Mesendoderm (in vitro differentiated cells): ENCODE measurements at regions not wholly inside any gene's neighbourhood (a gene's known extent, or its start where the extent isn't known, plus 50 kb on each side); places are given as distances from the start of the nearest gene placed in this dataset.
A peak's percentile ranks its signal among the peaks of the same experiment; 100 is the strongest.

ENCODE experiments used
- DNase-seq: peaks from one replicate; pipeline ENCODE4 v3.0.0; 2013
- H2AK5ac ChIP-seq: 2 replicates; pipeline ENCODE4 v1.6.1; 2013; ENCODE audit warnings: low read length, inconsistent platforms
- H2BK120ac ChIP-seq: 2 replicates; pipeline ENCODE4 v1.6.1; 2013; ENCODE audit warnings: low read depth, mild to moderate bottlenecking, low read length, moderate library complexity, mixed read lengths
- H2BK15ac ChIP-seq: replicated peaks from 2 replicates; pipeline ENCODE4 v1.6.1; 2013; ENCODE audit warnings: low read depth, mild to moderate bottlenecking, moderate library complexity
- H2BK5ac ChIP-seq: 2 replicates; pipeline ENCODE4 v1.6.1; 2013; ENCODE audit warnings: low read length, inconsistent platforms
- H3K18ac ChIP-seq: 2 replicates; pipeline ENCODE4 v1.6.1; 2013; ENCODE audit warnings: mild to moderate bottlenecking, low read length, mixed read lengths
- H3K23ac ChIP-seq: one replicate; pipeline ENCODE4 v1.6.1; 2013; ENCODE audit warnings: low read length
- H3K27ac ChIP-seq: 2 replicates; pipeline ENCODE4 v1.5.1; 2013; ENCODE audit warnings: low read depth, mild to moderate bottlenecking, inconsistent platforms, low read length, moderate library complexity
- H3K27me3 ChIP-seq: 2 replicates; pipeline ENCODE4 v1.6.1; 2013; ENCODE audit warnings: low read length, control low read depth, mild to moderate bottlenecking, inconsistent platforms; ENCODE audit not compliant: insufficient read depth, poor library complexity
- H3K36me3 ChIP-seq: 2 replicates; pipeline ENCODE4 v1.6.1; 2013; ENCODE audit warnings: low read length, inconsistent platforms; ENCODE audit not compliant: control insufficient read depth, insufficient read depth
- H3K4ac ChIP-seq: one replicate; pipeline ENCODE4 v1.6.1; 2013; ENCODE audit warnings: low read depth, mild to moderate bottlenecking, low read length, moderate library complexity
- H3K4me1 ChIP-seq: 2 replicates; pipeline ENCODE4 v1.6.1; 2013; ENCODE audit warnings: low read depth, low read length, inconsistent platforms; ENCODE audit not compliant: control insufficient read depth
- H3K4me2 ChIP-seq: 2 replicates; pipeline ENCODE4 v1.6.1; 2013; ENCODE audit warnings: low read length
- H3K4me3 ChIP-seq: 2 replicates; pipeline ENCODE4 v1.5.1; 2013; ENCODE audit warnings: mild to moderate bottlenecking, low read length
- H3K56ac ChIP-seq: one replicate; pipeline ENCODE4 v1.6.1; 2013; ENCODE audit warnings: low read length
- H3K79me1 ChIP-seq: 2 replicates; pipeline ENCODE4 v1.6.1; 2013; ENCODE audit warnings: low read length, inconsistent platforms
- H3K79me2 ChIP-seq: 2 replicates; pipeline ENCODE4 v1.6.1; 2013; ENCODE audit warnings: mild to moderate bottlenecking, low read length; ENCODE audit not compliant: control insufficient read depth, insufficient read depth
- H3K9ac ChIP-seq: 2 replicates; pipeline ENCODE4 v1.6.1; 2013; ENCODE audit warnings: low read length, inconsistent platforms
- H4K5ac ChIP-seq: one replicate; pipeline ENCODE4 v1.6.1; 2013; ENCODE audit warnings: low read length
- H4K8ac ChIP-seq: one replicate; pipeline ENCODE4 v1.6.1; 2013; ENCODE audit warnings: low read depth, mild to moderate bottlenecking, control low read depth, low read length, moderate library complexity
- WGBS: extraction: QIAGEN DNeasy Blood & Tissue Kit; methylation state at CpG from one replicate; pipeline ENCODE4 v1.1.7; 2013; ENCODE audit warnings: low lambda C conversion rate, missing lambda C conversion rate; ENCODE audit not compliant: insufficient coverage; ENCODE audit errors: extremely low coverage; 5-methylcytosine and 5-hydroxymethylcytosine counted together

GRCh38 chr5:72566746-72567145, 59.5 kb upstream of the ZNF366 start:
- no CpG with 5 or more reads among the region's 1 CpG for WGBS
- H4K8ac ChIP-seq, result no peak overlapping the region

GRCh38 chr5:72565513-72566289, 58.5 kb upstream of the ZNF366 start:
- WGBS, result no CpG with 5 or more reads among the region's 8 CpGs
- H3K56ac ChIP-seq, result no peak overlapping the region
- DNase-seq, result no peak
- no peak overlapping the region for H4K5ac ChIP-seq
- H3K4me2 ChIP-seq, result no peak overlapping the region
- no peak overlapping the region for H3K23ac ChIP-seq
- no peak overlapping the region for H3K4me3 ChIP-seq
- H3K4me1 ChIP-seq, result no peaks in the 10 kb centered on the region
- H3K27ac ChIP-seq, result no peak overlapping the region
- H3K4ac ChIP-seq, result no peak overlapping the region
- H4K8ac ChIP-seq, result peak overlapping the region; percentile 82
- no peak overlapping the region for H2BK15ac ChIP-seq
- no peak overlapping the region for H2BK5ac ChIP-seq
- no peaks in the 10 kb centered on the region for H3K36me3 ChIP-seq
- H3K9ac ChIP-seq, result no peak overlapping the region
- no peak overlapping the region for H2BK120ac ChIP-seq
- H3K18ac ChIP-seq, result no peak overlapping the region
- no peaks in the 10 kb centered on the region for H3K27me3 ChIP-seq
- H3K79me2 ChIP-seq, result no peaks in the 10 kb centered on the region
- no peaks in the 10 kb centered on the region for H3K79me1 ChIP-seq
- no peak overlapping the region for H2AK5ac ChIP-seq

More at GRCh38 chr5:72566746-72567145, 59.5 kb upstream of the ZNF366 start:
- no peak overlapping the region for H3K27ac ChIP-seq
- no peak overlapping the region for H4K5ac ChIP-seq
- no peak overlapping the region for H3K56ac ChIP-seq
- H3K79me2 ChIP-seq, result no peaks in the 10 kb centered on the region
- no peaks in the 10 kb centered on the region for H3K79me1 ChIP-seq
- no peak overlapping the region for H3K9ac ChIP-seq
- H2AK5ac ChIP-seq, result no peak overlapping the region
- H3K4me2 ChIP-seq, result no peak overlapping the region
- H2BK120ac ChIP-seq, result no peak overlapping the region
- no peaks in the 10 kb centered on the region for H3K4me1 ChIP-seq
- H3K18ac ChIP-seq, result no peak overlapping the region
- H3K27me3 ChIP-seq, result no peaks in the 10 kb centered on the region
- H2BK5ac ChIP-seq, result no peak overlapping the region
- no peak overlapping the region for H3K23ac ChIP-seq
- H2BK15ac ChIP-seq, result no peak overlapping the region
- H3K36me3 ChIP-seq, result no peaks in the 10 kb centered on the region
- no peak overlapping the region for H3K4ac ChIP-seq
- no peak for DNase-seq
- H3K4me3 ChIP-seq, result no peak overlapping the region

- no peak overlapping the region for H4K8ac ChIP-seq
- no peak for DNase-seq
Measured at GRCh38 chr5:72562717-72563116, 55.5 kb upstream of the ZNF366 start.

GRCh38 chr5:72561148-72561972, 54.1 kb upstream of the ZNF366 start:
- H3K27me3 ChIP-seq, result no peaks in the 10 kb centered on the region
- H3K4me3 ChIP-seq, result no peak overlapping the region
- H4K5ac ChIP-seq, result no peak overlapping the region
- H2BK5ac ChIP-seq, result no peak overlapping the region
- H3K4me1 ChIP-seq, result no peaks in the 10 kb centered on the region
- H2BK15ac ChIP-seq, result no peak overlapping the region
- no peaks in the 10 kb centered on the region for H3K79me2 ChIP-seq
- no peak overlapping the region for H2BK120ac ChIP-seq
- peak; percentile 66 for DNase-seq
- H3K79me1 ChIP-seq, result no peaks in the 10 kb centered on the region
- no peak overlapping the region for H2AK5ac ChIP-seq
- no peak overlapping the region for H3K18ac ChIP-seq
- no CpG with 5 or more reads among the region's 5 CpGs for WGBS
- no peaks in the 10 kb centered on the region for H3K36me3 ChIP-seq
- no peak overlapping the region for H3K23ac ChIP-seq
- no peak overlapping the region for H3K4me2 ChIP-seq
- no peak overlapping the region for H4K8ac ChIP-seq
- H3K27ac ChIP-seq, result no peak overlapping the region
- no peak overlapping the region for H3K4ac ChIP-seq
- no peak overlapping the region for H3K56ac ChIP-seq
- no peak overlapping the region for H3K9ac ChIP-seq

More at GRCh38 chr5:72562717-72563116, 55.5 kb upstream of the ZNF366 start:
- Histone ChIP-seq H3K56ac (no peak overlapping the region), H3K79me2 (no peaks in the 10 kb centered on the region), H3K27ac (no peak overlapping the region), H2BK120ac (no peak overlapping the region), H3K36me3 (no peaks in the 10 kb centered on the region), H2BK15ac (no peak overlapping the region), H2AK5ac (no peak overlapping the region), H3K27me3 (no peaks in the 10 kb centered on the region), H3K9ac (no peak overlapping the region), H3K4me2 (no peak overlapping the region), H2BK5ac (no peak overlapping the region), H4K5ac (no peak overlapping the region), H3K18ac (no peak overlapping the region), H3K79me1 (no peaks in the 10 kb centered on the region), H3K23ac (no peak overlapping the region), H3K4me3 (no peak overlapping the region), H3K4me1 (no peaks in the 10 kb centered on the region), H3K4ac (no peak overlapping the region)
- WGBS, result no CpG with 5 or more reads among the region's 2 CpGs

- H4K8ac ChIP-seq, result no peak overlapping the region
- peak; percentile 31 for DNase-seq
- no peak overlapping the region for H3K4me3 ChIP-seq
- no peak overlapping the region for H3K56ac ChIP-seq
- no peak overlapping the region for H3K27ac ChIP-seq
- no peak overlapping the region for H2AK5ac ChIP-seq
- H3K18ac ChIP-seq, result no peak overlapping the region
- no peaks in the 10 kb centered on the region for H3K79me1 ChIP-seq
- H3K79me2 ChIP-seq, result no peaks in the 10 kb centered on the region
- no peak overlapping the region for H2BK15ac ChIP-seq
- no peak overlapping the region for H3K9ac ChIP-seq
- no peak overlapping the region for H3K4me2 ChIP-seq
- H3K36me3 ChIP-seq, result no peaks in the 10 kb centered on the region
- no peak overlapping the region for H3K23ac ChIP-seq
- no peak overlapping the region for H3K4ac ChIP-seq
- no CpG with 5 or more reads among the region's 5 CpGs for WGBS
- peaks cover 3% of the 10 kb centered on the region for H3K4me1 ChIP-seq
- H2BK5ac ChIP-seq, result no peak overlapping the region
- H4K5ac ChIP-seq, result no peak overlapping the region
- no peak overlapping the region for H2BK120ac ChIP-seq
- no peaks in the 10 kb centered on the region for H3K27me3 ChIP-seq
Measured at GRCh38 chr5:72559866-72560766, 52.9 kb upstream of the ZNF366 start.
